Hepatocyte (in vitro differentiated cells): ENCODE measurements at regions not wholly inside any gene's neighbourhood (a gene's known extent, or its start where the extent isn't known, plus 50 kb on each side); places are given as distances from the start of the nearest gene placed in this dataset.

ENCODE experiments used
- EZH2 ChIP-seq: fragments of 200-600 bp; sonication (generic); IDR thresholded peaks from 2 replicates; pipeline ENCODE4 v1.6.1; 2016; ENCODE audit warnings: antibody characterized with exemption, mild to moderate bottlenecking, borderline replicate concordance
- TF ChIP-seq, protein P1 (sequence below): fragments of 200-600 bp; sonication (generic); IDR thresholded peaks from 2 replicates; pipeline ENCODE4 v1.5.1; 2016; ENCODE audit warnings: antibody characterized with exemption, mild to moderate bottlenecking; ENCODE audit not compliant: poor library complexity

DNA sequence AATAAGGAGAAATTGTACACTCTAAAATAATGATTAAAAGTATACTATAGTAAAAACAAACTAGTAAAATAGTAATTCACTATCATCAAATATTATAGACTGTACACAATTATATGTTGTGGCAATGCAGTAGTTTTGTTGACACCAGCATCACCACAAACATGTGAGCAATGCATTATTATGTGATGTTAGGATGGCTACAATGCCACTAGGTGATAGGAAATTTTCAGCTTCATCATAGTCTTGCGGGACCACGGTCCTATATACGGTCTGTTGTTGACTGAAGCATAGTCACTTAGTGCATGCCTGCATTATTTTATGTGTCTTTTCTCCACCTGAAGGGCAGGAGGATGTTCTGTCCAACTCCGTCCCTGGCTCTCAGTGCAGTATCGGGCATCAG is 104.8 kb upstream of the NEDD9 start:
- TF ChIP-seq, protein P1, sequence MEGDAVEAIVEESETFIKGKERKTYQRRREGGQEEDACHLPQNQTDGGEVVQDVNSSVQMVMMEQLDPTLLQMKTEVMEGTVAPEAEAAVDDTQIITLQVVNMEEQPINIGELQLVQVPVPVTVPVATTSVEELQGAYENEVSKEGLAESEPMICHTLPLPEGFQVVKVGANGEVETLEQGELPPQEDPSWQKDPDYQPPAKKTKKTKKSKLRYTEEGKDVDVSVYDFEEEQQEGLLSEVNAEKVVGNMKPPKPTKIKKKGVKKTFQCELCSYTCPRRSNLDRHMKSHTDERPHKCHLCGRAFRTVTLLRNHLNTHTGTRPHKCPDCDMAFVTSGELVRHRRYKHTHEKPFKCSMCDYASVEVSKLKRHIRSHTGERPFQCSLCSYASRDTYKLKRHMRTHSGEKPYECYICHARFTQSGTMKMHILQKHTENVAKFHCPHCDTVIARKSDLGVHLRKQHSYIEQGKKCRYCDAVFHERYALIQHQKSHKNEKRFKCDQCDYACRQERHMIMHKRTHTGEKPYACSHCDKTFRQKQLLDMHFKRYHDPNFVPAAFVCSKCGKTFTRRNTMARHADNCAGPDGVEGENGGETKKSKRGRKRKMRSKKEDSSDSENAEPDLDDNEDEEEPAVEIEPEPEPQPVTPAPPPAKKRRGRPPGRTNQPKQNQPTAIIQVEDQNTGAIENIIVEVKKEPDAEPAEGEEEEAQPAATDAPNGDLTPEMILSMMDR, result no peak
- no peak for TF ChIP-seq EZH2
